HG03280 (cell line): ENCODE measurements at regions not wholly inside any gene's neighbourhood (a gene's known extent, or its start where the extent isn't known, plus 50 kb on each side); places are given as distances from the start of the nearest gene placed in this dataset.
"Not testable (repeated sequence)": the region's sequence is repeated elsewhere in the genome, so short reads cannot be mapped to it uniquely, and the experiment has no call there.

Source experiments
- ATAC-seq: cut with Tn5 transposase; IDR thresholded peaks from one replicate; pipeline ENCODE4 v1.9.1; 2021; ENCODE audit warnings: mild to moderate bottlenecking, moderate library complexity; ENCODE audit not compliant: unreplicated experiment

- no peak for ATAC-seq
Measured at GRCh38 chr21:35511696-35512162, 462.6 kb upstream of the RUNX1 start.

GRCh38 chr21:35510957-35511695 lies 462.0 kb upstream of the RUNX1 start:
- no peak for ATAC-seq

GRCh38 chr21:35510294-35510693 lies 461.2 kb upstream of the RUNX1 start:
- no peak for ATAC-seq

GRCh38 chr21:35509001-35509704 lies 460.1 kb upstream of the RUNX1 start:
- ATAC-seq = no peak

GRCh38 chr21:35508139-35508888 lies 459.2 kb upstream of the RUNX1 start:
- no peak for ATAC-seq

GRCh38 chr21:35507181-35507759 lies 458.2 kb upstream of the RUNX1 start:
- ATAC-seq = no peak

- ATAC-seq = no peak
Measured at GRCh38 chr21:35506771-35507170, 457.7 kb upstream of the RUNX1 start.

- ATAC-seq = no peak
Measured at GRCh38 chr21:35506352-35506751, 457.2 kb upstream of the RUNX1 start.

GRCh38 chr21:35504951-35505466 lies 455.9 kb upstream of the RUNX1 start:
- no peak for ATAC-seq

GRCh38 chr21:35504277-35504676 lies 455.2 kb upstream of the RUNX1 start:
- ATAC-seq = no peak

GRCh38 chr21:35503671-35504070 lies 454.6 kb upstream of the RUNX1 start:
- no peak for ATAC-seq

- no peak for ATAC-seq
Measured at GRCh38 chr21:35502821-35503220, 453.7 kb upstream of the RUNX1 start.

GRCh38 chr21:35497522-35497921 lies 448.4 kb upstream of the RUNX1 start:
- ATAC-seq = not testable (repeated sequence)

- ATAC-seq = no peak
Measured at GRCh38 chr21:35491920-35492678, 443.0 kb upstream of the RUNX1 start.

GRCh38 chr21:35491114-35491513 lies 442.0 kb upstream of the RUNX1 start:
- no peak for ATAC-seq

- no peak for ATAC-seq
Measured at GRCh38 chr21:35489389-35489980, 440.4 kb upstream of the RUNX1 start.

- ATAC-seq = no peak
Measured at GRCh38 chr21:35488946-35489345, 439.8 kb upstream of the RUNX1 start.

- no peak for ATAC-seq
Measured at GRCh38 chr21:35485364-35485763, 436.3 kb upstream of the RUNX1 start.

- no peak for ATAC-seq
Measured at GRCh38 chr21:35484851-35485250, 435.7 kb upstream of the RUNX1 start.

- no peak for ATAC-seq
Measured at GRCh38 chr21:35484032-35484431, 434.9 kb upstream of the RUNX1 start.
